SK-MEL-5 (cell line): ENCODE measurements at regions not wholly inside any gene's neighbourhood (a gene's known extent, or its start where the extent isn't known, plus 50 kb on each side); places are given as distances from the start of the nearest gene placed in this dataset.
A peak's percentile ranks its signal among the peaks of the same experiment; 100 is the strongest.

Experiments used
- DNase-seq: peaks from one replicate; pipeline ENCODE4 v3.0.0-alpha.2; 2016; ENCODE audit warnings: low read depth, low spot score
- in situ Hi-C: cut with HindIII; loops from 2 replicates; pipeline ENCODE4 v1.10.0; 2016; ENCODE audit warnings: low sequenced_read_pairs, high pct_unique_total_duplicates, low pct_unique_long_range_greater_than_20kb

GRCh38 chr3:124413989-124414598, 316.2 kb upstream of the UMPS start:
- DNase-seq = no peak
- in situ Hi-C loops = no loop called here

- in situ Hi-C loops = no loop called here
- DNase-seq = no peak
Measured at GRCh38 chr3:124415446-124415960, 314.7 kb upstream of the UMPS start.

- peak; percentile 20 for DNase-seq
Measured at GRCh38 chr3:124419303-124419702, 310.9 kb upstream of the UMPS start.

GRCh38 chr3:124420392-124420791, 309.9 kb upstream of the UMPS start:
- in situ Hi-C loops = no loop called here

More at GRCh38 chr3:124419303-124419702, 310.9 kb upstream of the UMPS start:
- in situ Hi-C loops = no loop called here

GRCh38 chr3:124422805-124423204, 307.4 kb upstream of the UMPS start:
- DNase-seq = no peak
- in situ Hi-C loops = no loop called here

More at GRCh38 chr3:124420392-124420791, 309.9 kb upstream of the UMPS start:
- no peak for DNase-seq

- no peak for DNase-seq
- in situ Hi-C loops = no loop called here
Measured at GRCh38 chr3:124424396-124424795, 305.9 kb upstream of the UMPS start.

GRCh38 chr3:124425972-124426371, 304.3 kb upstream of the UMPS start:
- in situ Hi-C loops = no loop called here
- DNase-seq = no peak

- no peak for DNase-seq
- in situ Hi-C loops = no loop called here
Measured at GRCh38 chr3:124428372-124429128, 301.7 kb upstream of the UMPS start.

GRCh38 chr3:124429129-124429815, 301.0 kb upstream of the UMPS start:
- in situ Hi-C loops = no loop called here
- peak; percentile 39 for DNase-seq

GRCh38 chr3:124431331-124431994, 298.8 kb upstream of the UMPS start:
- DNase-seq = no peak
- in situ Hi-C loops = no loop called here

- in situ Hi-C loops = no loop called here
- DNase-seq = no peak
Measured at GRCh38 chr3:124434176-124434575, 296.1 kb upstream of the UMPS start.

GRCh38 chr3:124435467-124435866, 294.8 kb upstream of the UMPS start:
- in situ Hi-C loops = no loop called here

GRCh38 chr3:124438813-124439212, 291.4 kb upstream of the UMPS start:
- no peak for DNase-seq
- in situ Hi-C loops = no loop called here

More at GRCh38 chr3:124435467-124435866, 294.8 kb upstream of the UMPS start:
- DNase-seq = no peak

GRCh38 chr3:124439603-124440002, 290.6 kb upstream of the UMPS start:
- in situ Hi-C loops = no loop called here
- no peak for DNase-seq

GRCh38 chr3:124441766-124442165, 288.5 kb upstream of the UMPS start:
- in situ Hi-C loops = no loop called here

GRCh38 chr3:124442463-124442862, 287.8 kb upstream of the UMPS start:
- no peak for DNase-seq
- in situ Hi-C loops = no loop called here

More at GRCh38 chr3:124441766-124442165, 288.5 kb upstream of the UMPS start:
- DNase-seq = no peak

- in situ Hi-C loops = no loop called here
- DNase-seq = no peak
Measured at GRCh38 chr3:124443446-124443845, 286.8 kb upstream of the UMPS start.

- no peak for DNase-seq
- in situ Hi-C loops = no loop called here
Measured at GRCh38 chr3:124444075-124444474, 286.2 kb upstream of the UMPS start.
